ENCODE measurements at regions not wholly inside any gene's neighbourhood (a gene's known extent, or its start where the extent isn't known, plus 50 kb on each side); places are given as distances from the start of the nearest gene placed in this dataset.
A peak's percentile ranks its signal among the peaks of the same experiment; 100 is the strongest.

- DNase-seq = peak; percentile 78
Observed at GRCh38 chr5:108642170-108642906, 105.4 kb upstream of the FER start.

GRCh38 chr5:108641596-108641995 lies 106.1 kb upstream of the FER start:
- DNase-seq = no peak

GRCh38 chr5:108639366-108639765 lies 108.3 kb upstream of the FER start:
- DNase-seq = peak; percentile 76

GRCh38 chr5:108638021-108638420 lies 109.7 kb upstream of the FER start:
- peak; percentile 36 for DNase-seq

- peak; percentile 73 for DNase-seq
Observed at GRCh38 chr5:108637134-108637533, 110.6 kb upstream of the FER start.

- DNase-seq = no peak
Observed at GRCh38 chr5:108636135-108636853, 111.4 kb upstream of the FER start.

- peak; percentile 26 for DNase-seq
Observed at GRCh38 chr5:108634617-108635288, 112.9 kb upstream of the FER start.

GRCh38 chr5:108634010-108634616 lies 113.6 kb upstream of the FER start:
- peak; percentile 52 for DNase-seq

- no peak for DNase-seq
Observed at GRCh38 chr5:108629779-108630528, 117.7 kb upstream of the FER start.

GRCh38 chr5:108625654-108626053 lies 122.0 kb upstream of the FER start:
- DNase-seq = no peak

GRCh38 chr5:108623826-108624225 lies 123.9 kb upstream of the FER start:
- DNase-seq = no peak

GRCh38 chr5:108620516-108620915 lies 127.2 kb upstream of the FER start:
- DNase-seq = no peak

- no peak for DNase-seq
Observed at GRCh38 chr5:108619815-108620214, 127.9 kb upstream of the FER start.

GRCh38 chr5:108617467-108618435 lies 129.9 kb upstream of the FER start:
- no peak for DNase-seq

- peak; percentile 50 for DNase-seq
Observed at GRCh38 chr5:108615216-108615615, 132.5 kb upstream of the FER start.

- no peak for DNase-seq
Observed at GRCh38 chr5:108607421-108607820, 140.3 kb upstream of the FER start.

- DNase-seq = no peak
Observed at GRCh38 chr5:108606185-108606584, 141.5 kb upstream of the FER start.

GRCh38 chr5:108602830-108603229 lies 144.9 kb upstream of the FER start:
- DNase-seq = no peak

- no peak for DNase-seq
Observed at GRCh38 chr5:108590799-108591198, 156.9 kb upstream of the FER start.

GRCh38 chr5:108588323-108588722 lies 159.4 kb upstream of the FER start:
- DNase-seq = no peak

- DNase-seq = no peak
Observed at GRCh38 chr5:108587821-108588220, 159.9 kb upstream of the FER start.
